Mononuclear cell (primary cell): ENCODE measurements at regions not wholly inside any gene's neighbourhood (a gene's known extent, or its start where the extent isn't known, plus 50 kb on each side); places are given as distances from the start of the nearest gene placed in this dataset.

Experiments used
- H3K27me3 ChIP-seq: 2 replicates; pipeline ENCODE4 v1.6.0; 2011; ENCODE audit warnings: low read length, control low read depth; ENCODE audit not compliant: insufficient read depth
- H3K4me1 ChIP-seq: 2 replicates; pipeline ENCODE4 v1.5.1; 2011; ENCODE audit warnings: mild to moderate bottlenecking, low read length, control low read depth; ENCODE audit not compliant: insufficient read depth
- H3K4me3 ChIP-seq: 2 replicates; pipeline ENCODE4 v1.5.1; 2011; ENCODE audit warnings: mild to moderate bottlenecking, low read length, moderate library complexity
- H3K9me3 ChIP-seq: 2 replicates; pipeline ENCODE4 v1.5.1; 2011; ENCODE audit warnings: low read depth, mild to moderate bottlenecking, control low read depth, low read length

GRCh38 chr13:76086729-76087128 lies 450.6 kb downstream of the LMO7 start:
- peaks cover 6% of the 10 kb centered on the region for H3K9me3 ChIP-seq
- H3K4me3 ChIP-seq = no peak overlapping the region
- H3K4me1 ChIP-seq = no peaks in the 10 kb centered on the region
- H3K27me3 ChIP-seq = no peaks in the 10 kb centered on the region

GRCh38 chr13:76067850-76068249 lies 431.7 kb downstream of the LMO7 start:
- no peaks in the 10 kb centered on the region for H3K9me3 ChIP-seq
- no peaks in the 10 kb centered on the region for H3K27me3 ChIP-seq
- H3K4me3 ChIP-seq = no peak overlapping the region
- H3K4me1 ChIP-seq = no peaks in the 10 kb centered on the region

GRCh38 chr13:76053181-76053580 lies 417.1 kb downstream of the LMO7 start:
- H3K4me1 ChIP-seq = no peaks in the 10 kb centered on the region
- H3K4me3 ChIP-seq = no peak overlapping the region

GRCh38 chr13:76049376-76049746 lies 413.2 kb downstream of the LMO7 start:
- Histone ChIP-seq H3K4me1 (no peaks in the 10 kb centered on the region), H3K9me3 (no peaks in the 10 kb centered on the region), H3K27me3 (no peaks in the 10 kb centered on the region), H3K4me3 (no peak overlapping the region)

More at GRCh38 chr13:76053181-76053580, 417.1 kb downstream of the LMO7 start:
- no peaks in the 10 kb centered on the region for H3K9me3 ChIP-seq
- no peaks in the 10 kb centered on the region for H3K27me3 ChIP-seq

- H3K9me3 ChIP-seq = no peaks in the 10 kb centered on the region
- no peaks in the 10 kb centered on the region for H3K4me1 ChIP-seq
- H3K27me3 ChIP-seq = no peaks in the 10 kb centered on the region
- no peak overlapping the region for H3K4me3 ChIP-seq
Measured at GRCh38 chr13:76048675-76049375, 412.7 kb downstream of the LMO7 start.

GRCh38 chr13:76048131-76048530 lies 412.0 kb downstream of the LMO7 start:
- H3K4me1 ChIP-seq = no peaks in the 10 kb centered on the region
- no peaks in the 10 kb centered on the region for H3K27me3 ChIP-seq
- no peaks in the 10 kb centered on the region for H3K9me3 ChIP-seq
- H3K4me3 ChIP-seq = no peak overlapping the region

- Histone ChIP-seq H3K27me3 (no peaks in the 10 kb centered on the region), H3K4me3 (no peak overlapping the region), H3K4me1 (no peaks in the 10 kb centered on the region), H3K9me3 (no peaks in the 10 kb centered on the region)
Measured at GRCh38 chr13:76043874-76044273, 407.7 kb downstream of the LMO7 start.

GRCh38 chr13:76038920-76039716 lies 403.0 kb downstream of the LMO7 start:
- Histone ChIP-seq H3K4me1 (no peaks in the 10 kb centered on the region), H3K9me3 (no peaks in the 10 kb centered on the region), H3K4me3 (no peak overlapping the region), H3K27me3 (no peaks in the 10 kb centered on the region)

GRCh38 chr13:76036176-76036575 lies 400.0 kb downstream of the LMO7 start:
- Histone ChIP-seq H3K27me3 (no peaks in the 10 kb centered on the region), H3K4me1 (no peaks in the 10 kb centered on the region), H3K9me3 (no peaks in the 10 kb centered on the region), H3K4me3 (no peak overlapping the region)

- H3K9me3 ChIP-seq = no peaks in the 10 kb centered on the region
- no peak overlapping the region for H3K4me3 ChIP-seq
- no peaks in the 10 kb centered on the region for H3K27me3 ChIP-seq
- no peaks in the 10 kb centered on the region for H3K4me1 ChIP-seq
Measured at GRCh38 chr13:76035711-76036110, 399.6 kb downstream of the LMO7 start.

- Histone ChIP-seq H3K27me3 (no peaks in the 10 kb centered on the region), H3K4me1 (no peaks in the 10 kb centered on the region), H3K9me3 (no peaks in the 10 kb centered on the region), H3K4me3 (no peak overlapping the region)
Measured at GRCh38 chr13:76029706-76030105, 393.6 kb downstream of the LMO7 start.

GRCh38 chr13:76029088-76029487 lies 393.0 kb downstream of the LMO7 start:
- Histone ChIP-seq H3K4me1 (no peaks in the 10 kb centered on the region), H3K4me3 (no peak overlapping the region), H3K9me3 (no peaks in the 10 kb centered on the region), H3K27me3 (no peaks in the 10 kb centered on the region)

- no peak overlapping the region for H3K4me3 ChIP-seq
- H3K4me1 ChIP-seq = no peaks in the 10 kb centered on the region
- H3K9me3 ChIP-seq = no peaks in the 10 kb centered on the region
- no peaks in the 10 kb centered on the region for H3K27me3 ChIP-seq
Measured at GRCh38 chr13:76027131-76027530, 391.0 kb downstream of the LMO7 start.

GRCh38 chr13:76025392-76025791 lies 389.3 kb downstream of the LMO7 start:
- no peak overlapping the region for H3K4me3 ChIP-seq
- no peaks in the 10 kb centered on the region for H3K27me3 ChIP-seq
- no peaks in the 10 kb centered on the region for H3K4me1 ChIP-seq
- H3K9me3 ChIP-seq = no peaks in the 10 kb centered on the region

GRCh38 chr13:76024151-76024550 lies 388.0 kb downstream of the LMO7 start:
- H3K27me3 ChIP-seq = no peaks in the 10 kb centered on the region
- H3K9me3 ChIP-seq = no peaks in the 10 kb centered on the region
- H3K4me3 ChIP-seq = no peak overlapping the region
- no peaks in the 10 kb centered on the region for H3K4me1 ChIP-seq

- H3K4me3 ChIP-seq = no peak overlapping the region
- H3K9me3 ChIP-seq = no peaks in the 10 kb centered on the region
- H3K27me3 ChIP-seq = no peaks in the 10 kb centered on the region
- H3K4me1 ChIP-seq = no peaks in the 10 kb centered on the region
Measured at GRCh38 chr13:76023652-76024051, 387.5 kb downstream of the LMO7 start.
